HG03025 (cell line): ENCODE measurements at regions not wholly inside any gene's neighbourhood (a gene's known extent, or its start where the extent isn't known, plus 50 kb on each side); places are given as distances from the start of the nearest gene placed in this dataset.
A peak's percentile ranks its signal among the peaks of the same experiment; 100 is the strongest.
"Not testable (repeated sequence)": the region's sequence is repeated elsewhere in the genome, so short reads cannot be mapped to it uniquely, and the experiment has no call there.

Experiments used
- ATAC-seq: cut with Tn5 transposase; IDR thresholded peaks from one replicate; pipeline ENCODE4 v1.9.1; 2021; ENCODE audit warnings: mild to moderate bottlenecking, moderate library complexity; ENCODE audit not compliant: unreplicated experiment, low FRiP score

- ATAC-seq, result not testable (repeated sequence)
Measured at GRCh38 chr16:21487956-21488355, 111.4 kb upstream of the METTL9 start.

GRCh38 chr16:21499046-21499445 lies 100.3 kb upstream of the METTL9 start:
- not testable (repeated sequence) for ATAC-seq

DNA sequence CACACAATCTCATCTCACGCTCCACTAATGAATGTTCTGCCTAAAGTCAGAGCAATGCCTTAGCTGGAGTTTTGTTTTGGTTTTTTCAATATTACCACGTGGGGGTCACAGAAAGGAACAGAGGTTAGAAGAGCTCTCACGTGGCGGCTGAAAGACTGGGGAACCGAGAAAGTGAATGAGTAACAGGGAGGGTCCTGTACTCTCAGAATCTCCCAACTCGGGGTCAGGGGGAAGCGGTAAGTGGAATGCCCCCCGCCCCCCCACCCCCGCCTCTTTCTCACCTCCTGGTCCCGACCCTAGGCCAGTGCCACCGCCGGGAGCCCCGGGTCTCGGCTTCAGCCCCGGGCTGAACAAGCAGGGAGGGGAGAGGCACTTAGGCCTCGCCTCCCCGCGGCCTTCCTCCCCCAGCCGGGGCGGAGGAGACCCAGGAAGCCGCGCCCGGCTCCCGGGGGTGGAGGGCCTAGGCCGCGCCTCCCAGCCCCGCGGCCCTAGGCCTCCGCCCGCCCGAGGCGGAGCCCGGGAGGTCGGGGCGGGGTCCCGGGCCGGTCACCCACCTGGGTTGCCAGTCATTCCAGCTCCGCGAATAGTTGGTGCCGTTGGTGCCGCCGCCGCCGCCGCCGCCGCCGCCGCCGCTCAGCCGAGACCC lies 98.0 kb upstream of the METTL9 start:
- peak; percentile 46 for ATAC-seq

DNA sequence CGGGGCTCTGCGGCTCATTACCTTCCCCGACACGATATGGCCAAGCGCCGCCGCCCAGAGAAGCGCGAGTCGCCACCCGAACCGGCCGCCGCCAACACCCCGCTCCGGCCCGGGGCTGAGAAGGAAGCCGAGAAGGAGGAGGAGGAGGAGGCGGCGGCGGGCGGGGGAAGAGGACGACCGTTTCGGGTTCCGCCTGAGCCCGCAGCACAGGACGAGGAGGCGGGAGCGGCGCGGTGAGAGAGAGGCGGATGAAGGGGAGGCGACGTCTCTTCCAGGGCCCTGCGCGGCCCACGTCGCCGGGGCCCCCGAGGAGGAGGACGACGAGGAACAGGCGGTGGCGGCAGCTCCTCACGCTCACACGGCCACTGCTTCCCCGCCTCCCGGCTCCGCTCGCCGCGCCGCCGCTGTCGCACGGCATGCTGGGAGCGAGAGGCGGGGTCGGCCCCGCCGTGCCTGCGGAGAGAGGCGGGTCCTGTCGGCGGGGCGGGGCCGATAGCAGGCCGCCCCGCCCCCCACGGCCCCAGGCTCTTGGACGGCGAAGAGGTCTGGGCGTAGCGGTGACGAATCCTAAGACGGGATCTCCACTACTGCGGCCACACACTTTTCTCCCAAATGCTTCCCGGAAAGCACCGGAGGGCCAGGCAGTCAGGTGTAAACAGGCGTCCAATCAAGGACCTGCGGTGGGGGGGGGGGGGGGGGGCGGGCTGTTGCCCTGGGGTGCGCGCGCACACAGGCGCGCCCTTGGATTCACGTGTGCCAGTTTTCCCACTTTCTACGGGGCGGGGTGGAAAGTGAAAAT lies 97.3 kb upstream of the METTL9 start:
- peak; percentile 58 for ATAC-seq

DNA sequence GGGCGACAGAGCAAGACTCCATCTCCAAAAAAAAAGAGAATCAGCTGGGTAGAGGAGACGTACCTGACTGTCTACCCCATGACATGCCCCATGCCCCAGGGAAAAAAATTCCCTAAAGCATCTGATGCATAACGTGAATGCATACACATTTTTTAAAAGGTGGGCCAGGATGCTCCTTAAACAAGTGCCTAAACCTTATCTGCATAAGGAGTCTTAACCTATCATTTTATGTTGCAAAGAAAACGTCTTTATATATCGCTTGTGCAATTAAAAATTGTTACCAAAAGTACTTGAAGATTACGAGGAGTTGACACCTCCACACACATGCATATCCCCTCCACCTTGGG lies 95.8 kb upstream of the METTL9 start:
- not testable (repeated sequence) for ATAC-seq

DNA sequence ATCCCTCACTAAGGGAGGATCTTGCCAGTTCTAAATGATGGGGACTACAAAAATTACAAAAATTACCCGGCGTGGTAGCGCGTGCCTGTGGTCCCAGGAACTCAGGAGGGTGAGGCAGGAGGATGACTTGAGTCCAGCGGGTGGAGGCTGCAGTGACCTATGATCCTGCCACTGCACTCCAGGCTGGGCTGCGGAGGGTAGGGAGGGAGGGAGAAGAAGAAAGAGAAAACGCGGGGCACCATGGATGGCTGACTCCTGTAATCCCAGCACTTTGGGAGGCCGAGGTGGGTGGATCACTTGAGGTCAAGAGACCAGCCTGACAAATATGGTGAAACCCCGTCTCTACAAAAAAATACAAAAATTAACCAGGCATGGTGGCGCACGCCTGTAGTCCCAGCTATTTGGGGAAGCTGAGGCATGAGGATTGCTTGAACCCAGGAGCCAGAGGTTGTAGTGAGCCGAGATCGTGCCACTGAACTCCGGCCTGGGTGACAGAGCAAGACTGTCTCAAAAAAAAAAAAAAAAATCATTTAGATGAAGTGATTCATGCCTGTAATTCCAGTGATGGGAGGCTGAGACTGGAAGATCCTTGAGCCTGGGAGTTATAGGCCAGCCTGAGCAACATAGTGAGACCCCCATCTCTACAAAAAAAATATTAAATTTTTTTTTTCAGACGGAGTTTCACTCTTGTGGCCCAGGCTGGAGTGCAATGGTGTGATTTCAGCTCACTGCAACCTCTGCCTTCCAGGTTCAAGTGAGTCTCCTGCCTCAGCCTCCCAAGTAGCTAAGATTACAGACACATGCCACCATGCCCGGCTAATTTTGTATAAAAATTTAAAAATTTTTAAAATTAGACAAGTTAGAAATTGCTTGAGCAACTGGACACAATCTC lies 95.2 kb upstream of the METTL9 start:
- ATAC-seq, result not testable (repeated sequence)

DNA sequence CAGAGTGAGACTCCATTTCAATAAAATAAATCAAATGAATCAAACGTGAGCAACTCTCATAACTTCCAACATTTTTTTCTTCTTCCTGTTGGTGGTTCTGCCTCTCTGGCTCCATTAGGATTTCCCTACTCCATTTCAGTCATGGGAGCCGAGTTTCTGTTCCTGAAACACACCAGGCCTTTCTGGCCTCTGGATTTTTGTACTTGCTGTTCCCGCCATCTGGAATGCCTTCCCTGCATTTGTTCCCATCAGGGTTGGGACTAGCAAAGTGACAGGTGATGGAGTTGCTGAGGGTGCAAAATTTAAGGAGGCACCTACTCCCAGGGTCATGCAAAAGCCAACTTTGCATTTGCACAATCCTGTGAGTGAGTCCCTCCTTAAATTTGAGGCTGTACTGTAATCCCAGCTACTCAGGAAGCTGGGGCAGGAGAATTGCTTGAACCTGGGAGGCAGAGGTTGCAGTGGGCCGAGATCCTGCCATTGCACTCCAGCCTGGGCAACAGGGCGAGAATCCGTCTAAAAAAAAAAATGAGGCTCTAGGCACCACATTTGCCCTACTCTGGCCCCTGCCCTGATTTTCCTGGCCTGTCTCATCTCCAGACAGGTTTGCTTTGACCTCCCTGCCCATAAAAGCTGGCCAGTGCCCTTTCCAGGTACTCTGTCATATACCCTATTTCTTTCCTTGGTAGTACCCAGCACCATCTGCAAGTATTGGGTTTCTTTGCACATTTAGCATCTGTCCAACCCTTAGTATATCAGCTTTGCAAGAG lies 93.4 kb upstream of the METTL9 start:
- not testable (repeated sequence) for ATAC-seq

DNA sequence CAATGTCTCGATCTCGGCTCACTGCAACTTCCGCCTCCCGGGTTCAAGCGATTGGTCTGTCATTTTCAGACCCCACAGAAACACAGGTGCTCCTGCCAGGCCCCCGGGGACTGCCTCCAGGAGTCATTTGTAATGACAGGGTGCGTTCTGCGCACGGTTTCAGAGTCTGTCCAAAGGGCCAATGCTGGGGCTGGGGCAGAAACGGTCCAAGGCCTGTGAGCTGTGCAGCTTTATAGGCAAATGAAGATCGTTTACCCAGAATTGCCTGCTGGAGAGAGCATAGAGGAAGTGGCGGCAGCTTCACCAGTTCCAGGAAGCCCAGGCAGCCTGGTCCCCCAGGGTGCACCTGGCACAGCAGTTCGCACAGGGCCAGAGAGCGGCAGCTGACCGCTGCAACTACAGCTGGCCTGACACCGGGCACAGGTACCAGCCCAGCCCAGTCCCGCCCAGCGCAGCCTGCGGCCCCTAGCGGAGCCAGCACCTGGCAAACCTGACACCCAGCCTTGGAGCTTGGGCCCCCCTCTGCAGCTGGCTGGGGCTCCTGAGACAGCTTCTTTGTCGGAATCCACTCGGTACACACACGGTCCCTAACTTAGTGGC lies 92.4 kb upstream of the METTL9 start:
- peak; percentile 44 for ATAC-seq

- not testable (repeated sequence) for ATAC-seq
Measured at GRCh38 chr16:21507631-21508305, 91.6 kb upstream of the METTL9 start.

DNA sequence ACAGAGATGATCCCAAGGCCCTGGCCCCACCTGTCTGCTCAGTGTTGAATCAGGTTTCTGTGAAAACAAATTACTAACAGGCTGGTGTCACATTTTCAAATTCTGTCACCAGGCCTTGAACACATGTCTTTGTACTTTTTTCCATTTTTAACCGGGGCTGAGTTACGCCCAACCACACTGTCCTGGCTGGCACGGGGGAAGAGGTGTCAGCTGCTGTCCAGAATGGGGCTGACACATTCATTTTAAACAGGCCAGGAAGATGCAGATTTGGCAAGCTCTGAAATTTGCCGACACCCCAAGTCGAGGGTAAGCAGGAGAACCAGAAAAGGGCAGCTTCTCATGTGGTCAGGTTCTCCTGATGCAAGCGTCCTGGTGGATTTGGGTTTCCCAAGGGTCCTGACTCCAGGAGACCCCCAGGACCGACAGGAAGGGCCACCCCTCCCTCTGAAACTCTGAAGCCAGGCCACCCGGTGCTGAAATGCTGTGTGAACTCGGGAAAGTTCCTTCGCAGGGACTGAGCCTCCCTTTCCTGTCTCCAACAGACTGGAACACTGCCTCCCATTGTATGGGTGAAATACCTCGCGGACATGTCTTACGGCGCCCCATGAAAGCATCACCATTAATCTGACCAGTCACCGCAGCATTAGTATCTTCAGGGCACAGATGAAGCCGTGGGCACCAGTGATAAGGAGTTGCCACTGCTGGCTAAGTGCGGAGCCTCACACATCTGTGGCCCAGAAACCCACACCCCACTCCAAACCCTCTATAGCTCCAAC lies 90.5 kb upstream of the METTL9 start:
- ATAC-seq, result not testable (repeated sequence)

DNA sequence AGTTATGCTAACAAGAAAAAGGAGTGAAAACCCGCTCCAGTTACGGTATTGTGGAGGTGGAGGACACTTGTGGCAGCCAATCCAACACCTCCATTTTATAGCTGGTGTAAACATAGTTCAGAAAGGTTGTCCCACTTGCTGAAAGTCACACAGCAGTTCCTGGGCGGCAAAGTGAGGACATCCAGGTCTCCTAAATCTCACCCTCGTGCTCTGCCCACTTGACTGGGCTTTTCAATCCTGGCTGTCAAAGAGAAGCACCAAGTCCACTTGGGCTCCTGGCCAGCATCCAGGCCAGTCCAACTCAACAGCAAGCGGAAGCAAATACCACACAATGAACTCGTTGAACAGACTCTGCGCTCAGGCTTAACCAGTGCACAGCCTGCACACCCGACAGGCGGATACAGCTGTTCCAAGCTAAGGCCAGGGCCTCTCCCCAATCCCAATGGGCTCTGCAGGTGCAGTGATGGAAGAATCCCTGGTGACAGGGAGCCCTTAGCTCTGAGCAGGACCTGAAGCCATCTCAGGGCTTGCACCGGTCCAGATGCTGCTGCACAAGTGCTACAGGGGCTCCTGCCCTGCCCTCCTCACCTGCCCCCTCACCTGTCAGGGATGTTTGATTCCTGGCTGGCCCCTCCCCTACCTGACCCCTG lies 89.8 kb upstream of the METTL9 start:
- ATAC-seq, result not testable (repeated sequence)

DNA sequence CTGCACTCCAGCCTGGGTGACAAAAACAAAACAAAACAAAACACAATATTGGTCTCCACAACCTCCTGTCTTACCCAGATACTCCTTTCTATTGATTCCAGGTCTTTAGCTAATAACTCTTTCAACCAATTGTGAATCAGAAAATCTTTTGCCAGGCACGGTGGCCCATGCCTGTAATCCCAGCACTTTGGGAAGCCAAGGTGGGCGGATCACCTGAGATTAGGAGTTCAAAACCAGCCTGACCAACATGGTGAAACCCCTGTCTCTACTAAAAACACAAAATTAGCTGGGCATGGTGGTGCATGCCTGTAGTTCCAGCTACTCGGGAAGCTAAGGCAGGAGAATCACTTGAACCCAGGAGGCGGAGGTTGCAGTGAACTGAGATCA lies 88.5 kb upstream of the METTL9 start:
- ATAC-seq, result not testable (repeated sequence)

DNA sequence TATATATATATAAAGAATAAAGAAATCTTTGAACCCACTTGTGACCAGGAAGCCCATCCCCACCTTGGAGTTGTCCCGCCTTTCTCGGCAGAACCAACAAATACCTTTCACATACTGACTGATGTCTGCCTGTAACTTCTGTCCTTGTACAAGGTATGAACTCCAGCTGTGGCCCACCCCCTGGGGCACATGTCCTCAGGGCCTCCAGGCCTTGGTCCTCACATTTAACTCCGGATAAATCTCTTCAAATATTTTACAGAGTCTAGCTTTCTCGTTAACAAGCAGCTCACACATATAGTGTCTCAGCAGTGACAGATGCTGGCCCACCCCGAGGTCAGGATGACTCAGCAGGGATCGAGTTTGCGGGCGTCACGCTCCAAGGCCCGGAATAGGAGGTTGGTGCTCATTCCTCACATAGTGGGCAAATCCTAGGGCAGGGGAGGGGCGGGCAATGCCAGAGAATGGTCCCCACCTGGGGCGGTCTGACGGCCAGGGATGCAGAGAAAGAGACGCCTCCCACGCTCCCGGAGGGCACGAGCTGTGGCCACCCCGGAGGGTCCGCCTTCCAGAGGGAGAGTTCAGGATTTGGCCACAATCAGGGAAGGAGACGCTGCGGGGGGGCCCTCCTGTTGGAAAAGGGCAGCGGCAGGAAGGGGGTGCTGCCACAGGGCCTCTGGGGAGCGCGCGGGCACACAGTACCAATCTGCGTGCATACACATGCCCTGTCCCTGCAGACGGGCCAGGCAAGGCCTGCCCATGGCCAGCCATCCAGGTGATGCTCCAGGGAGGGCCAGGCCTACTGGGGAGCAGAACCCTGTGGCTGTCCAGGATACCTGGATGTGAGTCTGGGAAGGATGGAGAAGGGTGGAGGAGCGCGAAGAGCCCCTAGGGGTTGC lies 87.8 kb upstream of the METTL9 start:
- ATAC-seq, result not testable (repeated sequence)

DNA sequence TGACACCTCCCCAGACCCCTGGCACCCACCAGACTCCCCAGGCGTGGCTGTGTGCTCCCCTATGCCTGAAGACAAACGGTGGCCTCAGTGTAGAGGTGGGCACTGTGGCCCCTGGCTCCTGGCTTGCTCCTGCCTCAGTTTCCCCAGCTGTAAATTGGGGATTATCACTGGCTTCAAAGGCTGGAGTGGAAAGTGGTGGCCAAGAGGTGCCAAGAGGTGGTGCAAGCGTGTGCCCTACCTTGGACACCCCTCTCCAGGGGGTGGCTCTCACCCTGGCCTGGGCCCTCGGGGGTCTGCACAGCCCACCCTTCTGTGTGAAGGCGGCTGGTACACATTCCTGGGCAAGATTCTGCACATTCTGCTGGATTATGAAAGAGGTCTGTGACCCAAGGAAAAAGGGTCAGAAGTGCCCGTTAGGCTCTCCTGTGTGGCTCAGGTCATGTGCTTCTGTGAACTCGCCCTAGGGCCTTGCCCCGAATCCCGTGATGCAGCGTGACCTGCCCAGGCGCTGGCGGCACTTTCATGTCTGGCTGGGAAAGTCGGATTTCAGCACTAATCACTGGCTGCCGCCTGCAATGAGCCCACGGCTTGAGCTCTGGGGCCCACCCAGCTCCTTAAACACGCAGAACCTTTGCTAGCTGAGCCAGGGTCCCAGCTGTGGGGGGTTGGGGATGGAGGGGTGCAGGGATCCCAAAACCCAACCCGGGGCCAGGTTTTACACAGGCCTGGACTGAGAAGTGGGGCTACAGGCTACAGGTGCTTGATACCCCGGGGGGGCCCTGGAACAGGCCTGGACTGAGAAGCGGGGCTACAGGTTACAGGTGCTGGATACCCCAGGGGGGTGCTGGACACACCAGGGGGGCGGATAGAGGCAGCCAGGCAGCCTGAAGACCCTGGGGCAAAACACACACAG lies 86.8 kb upstream of the METTL9 start:
- not testable (repeated sequence) for ATAC-seq

GRCh38 chr16:21513337-21513741 lies 86.0 kb upstream of the METTL9 start:
- ATAC-seq, result not testable (repeated sequence)
